ENCODE measurements at regions not wholly inside any gene's neighbourhood (a gene's known extent, or its start where the extent isn't known, plus 50 kb on each side); places are given as distances from the start of the nearest gene placed in this dataset.

- Histone ChIP-seq H3K36me3 (no peaks in the 10 kb centered on the region), H3K27ac (peak overlapping the region in 3 of 4 donors; percentile 32 to 61 (median 46)), H3K4me1 (peaks cover 0 to 10% (median 0%) of the 10 kb centered on the region in 3 donors), H3K27me3 (no peaks in the 10 kb centered on the region), H3K4me3 (no peak overlapping the region), H3K9me3 (no peaks in the 10 kb centered on the region)
- TF ChIP-seq POLR2A (IDR thresholded peaks at IDR 0.05): no peak
- TF ChIP-seq CTCF (IDR thresholded peaks at IDR 0.05): no peak
- WGBS, 2 donors: 30 to 52% methylated on average over 2 of the region's 2 CpGs
- no peak for DNase-seq
- intact Hi-C loops (cut with DNase I): no loop called here
Observed at GRCh38 chr2:215773728-215774127, 239.6 kb downstream of the MREG start.

- intact Hi-C loops (cut with DNase I): no loop called here
- no peak overlapping the region for H3K4me3 ChIP-seq
- no peaks in the 10 kb centered on the region for H3K36me3 ChIP-seq
- H3K27ac ChIP-seq: peak overlapping the region in 3 of 4 donors; percentile 32 to 61 (median 46)
- H3K4me1 ChIP-seq: peaks cover 0 to 10% (median 0%) of the 10 kb centered on the region in 3 donors
- TF ChIP-seq POLR2A (IDR thresholded peaks at IDR 0.05) (no peak), CTCF (IDR thresholded peaks at IDR 0.05) (no peak)
- no peaks in the 10 kb centered on the region for H3K9me3 ChIP-seq
- WGBS, 2 donors: 78 to 86% methylated on average over 5 of the region's 5 CpGs
- no peak for DNase-seq
- no peaks in the 10 kb centered on the region for H3K27me3 ChIP-seq
Observed at GRCh38 chr2:215772634-215773563, 240.5 kb downstream of the MREG start.

GRCh38 chr2:215772003-215772402 is 241.3 kb downstream of the MREG start:
- peak overlapping the region in 1 of 4 donors; percentile 61 for H3K27ac ChIP-seq
- WGBS, 2 donors: 63 to 92% methylated on average over 1 of the region's 1 CpG

GRCh38 chr2:215771241-215771640 is 242.1 kb downstream of the MREG start:
- intact Hi-C loops (cut with DNase I): no loop called here
- 80 to 93% methylated on average over 2 of the region's 2 CpGs for WGBS, 2 donors
- TF ChIP-seq POLR2A (IDR thresholded peaks at IDR 0.05): no peak
- TF ChIP-seq CTCF (IDR thresholded peaks at IDR 0.05): no peak

More at GRCh38 chr2:215772003-215772402, 241.3 kb downstream of the MREG start:
- H3K36me3 ChIP-seq: no peaks in the 10 kb centered on the region
- H3K4me1 ChIP-seq: peaks cover 0 to 10% (median 0%) of the 10 kb centered on the region in 3 donors
- H3K9me3 ChIP-seq: no peaks in the 10 kb centered on the region
- H3K27me3 ChIP-seq: no peaks in the 10 kb centered on the region
- intact Hi-C loops (cut with DNase I): no loop called here
- H3K4me3 ChIP-seq: no peak overlapping the region
- no peak for TF ChIP-seq CTCF (IDR thresholded peaks at IDR 0.05)
- TF ChIP-seq POLR2A (IDR thresholded peaks at IDR 0.05): no peak
- no peak for DNase-seq

GRCh38 chr2:215770668-215771067 is 242.7 kb downstream of the MREG start:
- intact Hi-C loops (cut with DNase I): no loop called here
- Histone ChIP-seq H3K4me1 (peaks cover 0 to 10% (median 0%) of the 10 kb centered on the region in 3 donors), H3K36me3 (no peaks in the 10 kb centered on the region), H3K4me3 (no peak overlapping the region), H3K27ac (no peak overlapping the region), H3K27me3 (no peaks in the 10 kb centered on the region), H3K9me3 (no peaks in the 10 kb centered on the region)
- WGBS, 2 donors: 74 to 82% methylated on average over 4 of the region's 4 CpGs
- DNase-seq: no peak
- TF ChIP-seq CTCF (IDR thresholded peaks at IDR 0.05): no peak
- no peak for TF ChIP-seq POLR2A (IDR thresholded peaks at IDR 0.05)

More at GRCh38 chr2:215771241-215771640, 242.1 kb downstream of the MREG start:
- no peaks in the 10 kb centered on the region for H3K27me3 ChIP-seq
- DNase-seq: no peak
- H3K9me3 ChIP-seq: no peaks in the 10 kb centered on the region
- H3K4me1 ChIP-seq: peaks cover 0 to 10% (median 0%) of the 10 kb centered on the region in 3 donors
- H3K36me3 ChIP-seq: no peaks in the 10 kb centered on the region
- H3K4me3 ChIP-seq: no peak overlapping the region
- no peak overlapping the region for H3K27ac ChIP-seq
